ENCODE measurements at regions not wholly inside any gene's neighbourhood (a gene's known extent, or its start where the extent isn't known, plus 50 kb on each side); places are given as distances from the start of the nearest gene placed in this dataset.

DNA sequence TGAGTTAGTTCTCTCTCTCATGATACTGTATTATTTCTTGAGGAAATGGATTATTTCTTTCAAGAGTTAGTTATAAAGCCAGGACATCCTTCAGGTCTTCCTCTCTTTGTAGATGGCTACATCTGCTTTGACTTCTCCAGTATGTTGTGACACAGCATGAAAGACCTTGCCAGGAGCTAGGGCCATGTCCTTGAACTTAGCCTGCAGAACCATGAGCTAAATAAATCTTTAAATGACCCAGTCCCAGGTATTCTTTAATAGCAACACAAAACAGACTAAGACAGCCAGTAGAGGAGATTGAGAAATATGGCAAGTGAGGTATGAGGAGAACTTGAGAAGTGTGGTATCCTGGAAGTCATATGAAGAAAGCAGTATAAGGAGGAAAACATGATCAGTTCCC is 214.9 kb upstream of the PPP1R3A start:
- CTCF ChIA-PET, result interaction anchor here (0.6 to 0.9 kb wide), 2 partner anchors 43 to 327 kb away, joined by 3 read pairs; no protein-coding TSS in a partner anchor
- Mint-ChIP-seq H3K4me1 (ENCODE audit: insufficient read depth, unreplicated experiment) (no peaks in the 10 kb centered on the region), H3K27ac (ENCODE audit: low read depth, unreplicated experiment) (no peak overlapping the region), H3K36me3 (ENCODE audit: insufficient read depth, unreplicated experiment) (no peaks in the 10 kb centered on the region), H3K9me3 (ENCODE audit: unreplicated experiment) (no peaks in the 10 kb centered on the region), H3K27me3 (ENCODE audit: insufficient read depth, unreplicated experiment) (peaks cover 66% of the 10 kb centered on the region), H3K4me3 (ENCODE audit: unreplicated experiment) (no peak overlapping the region)
- intact Hi-C loops (cut with micrococcal nuclease), result no loop called here
- no TSS peak for BruUV-seq (replicated peaks)
- DNase-seq (ENCODE audit: unreplicated experiment), result no peak
- TF ChIP-seq CTCF (IDR thresholded peaks at IDR 0.05; ENCODE audit: unreplicated experiment), result no peak
- POLR2A ChIA-PET, result no interaction called here

DNA sequence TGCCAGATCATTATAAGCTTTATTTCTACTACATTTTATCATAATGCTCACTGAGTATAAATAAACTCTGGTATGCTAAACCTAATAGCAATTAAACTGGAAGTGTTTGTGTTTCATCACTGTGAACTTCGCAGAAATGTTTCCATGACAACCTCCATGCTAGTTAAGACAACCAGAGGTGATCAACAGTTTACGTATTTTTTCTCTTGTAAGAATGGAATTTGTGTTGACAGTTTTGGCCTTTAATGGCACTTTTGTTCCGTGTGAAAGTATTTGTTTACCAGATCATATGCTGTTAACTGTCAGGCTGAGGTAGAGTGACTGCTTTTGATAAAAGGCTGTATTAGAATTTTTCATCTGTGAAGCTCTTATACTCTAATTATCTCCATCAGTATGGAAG is 212.1 kb upstream of the PPP1R3A start:
- Mint-ChIP-seq H3K9me3 (ENCODE audit: unreplicated experiment) (no peaks in the 10 kb centered on the region), H3K4me1 (ENCODE audit: insufficient read depth, unreplicated experiment) (no peaks in the 10 kb centered on the region), H3K36me3 (ENCODE audit: insufficient read depth, unreplicated experiment) (no peaks in the 10 kb centered on the region), H3K27me3 (ENCODE audit: insufficient read depth, unreplicated experiment) (peaks cover 60% of the 10 kb centered on the region), H3K27ac (ENCODE audit: low read depth, unreplicated experiment) (no peak overlapping the region), H3K4me3 (ENCODE audit: unreplicated experiment) (no peak overlapping the region)
- BruUV-seq (replicated peaks), result no TSS peak
- no peak for DNase-seq (ENCODE audit: unreplicated experiment)
- CTCF ChIA-PET, result no interaction called here
- intact Hi-C loops (cut with micrococcal nuclease), result no loop called here
- POLR2A ChIA-PET, result no interaction called here
- TF ChIP-seq CTCF (IDR thresholded peaks at IDR 0.05; ENCODE audit: unreplicated experiment), result no peak

- Mint-ChIP-seq H3K9me3 (ENCODE audit: unreplicated experiment) (no peaks in the 10 kb centered on the region), H3K27me3 (ENCODE audit: insufficient read depth, unreplicated experiment) (peaks cover 72% of the 10 kb centered on the region), H3K27ac (ENCODE audit: low read depth, unreplicated experiment) (no peak overlapping the region), H3K36me3 (ENCODE audit: insufficient read depth, unreplicated experiment) (no peaks in the 10 kb centered on the region), H3K4me1 (ENCODE audit: insufficient read depth, unreplicated experiment) (no peaks in the 10 kb centered on the region), H3K4me3 (ENCODE audit: unreplicated experiment) (no peak overlapping the region)
- ChIA-PET POLR2A (no interaction called here), CTCF (no interaction called here)
- no TSS peak for BruUV-seq (replicated peaks)
- intact Hi-C loops (cut with micrococcal nuclease), result no loop called here
- TF ChIP-seq CTCF (IDR thresholded peaks at IDR 0.05; ENCODE audit: unreplicated experiment), result no peak
- DNase-seq (ENCODE audit: unreplicated experiment), result no peak
Observed at GRCh38 chr7:114128880-114129279, 210.1 kb upstream of the PPP1R3A start.

- Mint-ChIP-seq H3K4me3 (ENCODE audit: unreplicated experiment) (no peak overlapping the region), H3K9me3 (ENCODE audit: unreplicated experiment) (no peaks in the 10 kb centered on the region), H3K27me3 (ENCODE audit: insufficient read depth, unreplicated experiment) (peaks cover 62% of the 10 kb centered on the region), H3K4me1 (ENCODE audit: insufficient read depth, unreplicated experiment) (no peaks in the 10 kb centered on the region), H3K36me3 (ENCODE audit: insufficient read depth, unreplicated experiment) (no peaks in the 10 kb centered on the region), H3K27ac (ENCODE audit: low read depth, unreplicated experiment) (no peak overlapping the region)
- BruUV-seq (replicated peaks), result no TSS peak
- ChIA-PET POLR2A (no interaction called here), CTCF (interaction anchor here (0.9 kb wide), 1 partner anchor 133 kb away, joined by 3 read pairs; no protein-coding TSS in a partner anchor)
- intact Hi-C loops (cut with micrococcal nuclease), result no loop called here
- no peak for DNase-seq (ENCODE audit: unreplicated experiment)
- TF ChIP-seq CTCF (IDR thresholded peaks at IDR 0.05; ENCODE audit: unreplicated experiment), result no peak
Observed at GRCh38 chr7:114126095-114126494, 207.3 kb upstream of the PPP1R3A start.
